ENCODE measurements at regions not wholly inside any gene's neighbourhood (a gene's known extent, or its start where the extent isn't known, plus 50 kb on each side); places are given as distances from the start of the nearest gene placed in this dataset.

GRCh38 chrX:51975811-51976210 lies 82.4 kb downstream of the MAGED1 start:
- FAIRE-seq (no peak), DNase-seq (ENCODE audit: low read depth, low spot score) (no peak)
- Histone ChIP-seq H3K36me3 (ENCODE audit: control insufficient read depth in 2 of 2, extremely low read depth in 1 of 2, insufficient read depth in 2 of 2, low read length in 2 of 2) (no peaks in the 10 kb centered on the region), H3K27me3 (ENCODE audit: control insufficient read depth, extremely low read depth, insufficient read depth, low read length) (no peaks in the 10 kb centered on the region), H3K4me1 (ENCODE audit: control insufficient read depth, extremely low read depth, insufficient read depth, low read length) (no peaks in the 10 kb centered on the region), H3K27ac (ENCODE audit: control insufficient read depth, insufficient read depth, low read length) (no peak overlapping the region), H3K9me3 (ENCODE audit: control insufficient read depth, low read depth, low read length) (no peaks in the 10 kb centered on the region), H2AFZ (ENCODE audit: control insufficient read depth, low read length) (no peak overlapping the region), H3K9me1 (ENCODE audit: control insufficient read depth, extremely low read depth, insufficient read depth, low read length) (no peaks in the 10 kb centered on the region), H3K4me2 (ENCODE audit: control insufficient read depth, extremely low read depth, insufficient read depth, low read depth, low read length) (no peak overlapping the region), H3K9ac (ENCODE audit: control insufficient read depth, extremely low read depth, insufficient read depth, low read length) (no peak overlapping the region), H3K4me3 (ENCODE audit: control insufficient read depth in 2 of 3, extremely low read depth in 1 of 3, insufficient read depth in 2 of 3, low read depth in 1 of 3, low read length in 3 of 3) (no peak overlapping the region), H4K20me1 (ENCODE audit: control insufficient read depth, extremely low read depth, insufficient read depth, low read length) (no peaks in the 10 kb centered on the region), H3K79me2 (ENCODE audit: control insufficient read depth, insufficient read depth, low read length) (no peaks in the 10 kb centered on the region)
- no peak for TF ChIP-seq EZH2 (IDR thresholded peaks at IDR 0.05; ENCODE audit: low read length)
- no peak for TF ChIP-seq CTCF (optimal IDR thresholded peaks at IDR 0.05 in 1 of 3, IDR thresholded peaks at IDR 0.05 in 1 of 3, conservative IDR thresholded peaks at IDR 0.05 in 1 of 3; ENCODE audit: extremely low read depth in 1 of 3, insufficient read depth in 2 of 3, low read length in 3 of 3)
- dilution Hi-C loops (cut with MboI; ENCODE audit: extremely low pct_ligation_motif_present, low sequenced_read_pairs): no loop called here

GRCh38 chrX:51976503-51976902 lies 83.1 kb downstream of the MAGED1 start:
- dilution Hi-C loops (cut with MboI; ENCODE audit: extremely low pct_ligation_motif_present, low sequenced_read_pairs): no loop called here
- no peak overlapping the region for H3K27ac ChIP-seq (ENCODE audit: control insufficient read depth, insufficient read depth, low read length)
- H4K20me1 ChIP-seq (ENCODE audit: control insufficient read depth, extremely low read depth, insufficient read depth, low read length): no peaks in the 10 kb centered on the region
- H3K4me2 ChIP-seq (ENCODE audit: control insufficient read depth, extremely low read depth, insufficient read depth, low read depth, low read length): no peak overlapping the region
- no peaks in the 10 kb centered on the region for H3K9me1 ChIP-seq (ENCODE audit: control insufficient read depth, extremely low read depth, insufficient read depth, low read length)
- FAIRE-seq (no peak), DNase-seq (ENCODE audit: low read depth, low spot score) (no peak)
- H2AFZ ChIP-seq (ENCODE audit: control insufficient read depth, low read length): no peak overlapping the region
- H3K36me3 ChIP-seq (ENCODE audit: control insufficient read depth in 2 of 2, extremely low read depth in 1 of 2, insufficient read depth in 2 of 2, low read length in 2 of 2): no peaks in the 10 kb centered on the region
- no peaks in the 10 kb centered on the region for H3K9me3 ChIP-seq (ENCODE audit: control insufficient read depth, low read depth, low read length)
- no peaks in the 10 kb centered on the region for H3K4me1 ChIP-seq (ENCODE audit: control insufficient read depth, extremely low read depth, insufficient read depth, low read length)
- no peaks in the 10 kb centered on the region for H3K27me3 ChIP-seq (ENCODE audit: control insufficient read depth, extremely low read depth, insufficient read depth, low read length)
- no peak overlapping the region for H3K9ac ChIP-seq (ENCODE audit: control insufficient read depth, extremely low read depth, insufficient read depth, low read length)
- H3K79me2 ChIP-seq (ENCODE audit: control insufficient read depth, insufficient read depth, low read length): no peaks in the 10 kb centered on the region
- H3K4me3 ChIP-seq (ENCODE audit: control insufficient read depth in 2 of 3, extremely low read depth in 1 of 3, insufficient read depth in 2 of 3, low read depth in 1 of 3, low read length in 3 of 3): no peak overlapping the region
- TF ChIP-seq CTCF (optimal IDR thresholded peaks at IDR 0.05 in 1 of 3, IDR thresholded peaks at IDR 0.05 in 1 of 3, conservative IDR thresholded peaks at IDR 0.05 in 1 of 3; ENCODE audit: extremely low read depth in 1 of 3, insufficient read depth in 2 of 3, low read length in 3 of 3) (no peak), EZH2 (IDR thresholded peaks at IDR 0.05; ENCODE audit: low read length) (no peak)
